ENCODE measurements at regions not wholly inside any gene's neighbourhood (a gene's known extent, or its start where the extent isn't known, plus 50 kb on each side); places are given as distances from the start of the nearest gene placed in this dataset.

GRCh38 chr12:24195063-24195462 lies 245.6 kb upstream of the SOX5 start:
- no peak for ATAC-seq
- DNase-seq (ENCODE audit: low spot score), result no peak

DNA sequence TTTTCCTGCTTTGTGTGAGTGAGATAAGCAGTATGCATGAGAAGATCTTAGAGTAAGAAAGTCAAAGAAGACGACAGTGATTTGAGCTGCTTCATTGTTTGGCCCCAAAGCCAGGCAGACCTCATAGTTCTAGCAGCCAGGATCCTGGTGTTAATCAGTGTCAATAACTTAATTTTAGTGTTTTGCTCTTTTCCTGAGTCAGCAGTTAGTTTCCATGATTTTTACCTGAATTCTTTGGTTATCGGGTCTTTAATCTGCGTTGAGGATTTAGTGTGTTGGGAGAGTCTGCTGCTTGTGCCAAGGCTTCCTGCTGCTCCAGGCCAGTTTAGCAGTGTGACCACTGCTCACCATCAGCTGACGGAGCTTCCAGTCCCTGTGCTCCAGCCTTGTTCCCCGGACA lies 241.6 kb upstream of the SOX5 start:
- no peak for ATAC-seq
- DNase-seq (ENCODE audit: low spot score), result no peak

GRCh38 chr12:24185782-24186181 lies 236.3 kb upstream of the SOX5 start:
- DNase-seq (ENCODE audit: low spot score), result no peak
- no peak for ATAC-seq

DNA sequence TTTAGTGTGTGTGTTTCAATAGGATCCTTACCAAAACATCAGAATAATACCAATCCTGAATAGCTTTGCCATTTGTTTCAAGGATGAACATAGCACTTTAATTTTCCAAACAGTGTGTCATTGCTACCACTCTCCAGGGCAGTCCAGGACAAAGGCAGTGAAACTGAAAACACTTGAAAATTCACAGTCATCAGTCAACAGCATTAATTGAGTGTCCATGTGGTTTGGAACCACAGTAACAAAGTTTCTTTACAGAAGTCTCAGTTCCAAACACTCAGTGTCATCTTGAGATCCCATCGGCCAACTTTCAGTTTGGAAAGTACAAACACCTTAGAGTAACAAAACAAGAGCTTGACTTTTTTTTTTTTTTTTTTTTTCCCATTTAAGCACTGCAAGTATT lies 228.4 kb upstream of the SOX5 start:
- DNase-seq (ENCODE audit: low spot score), result no peak
- no peak for ATAC-seq

GRCh38 chr12:24175929-24176328 lies 226.5 kb upstream of the SOX5 start:
- no peak for DNase-seq (ENCODE audit: low spot score)
- no peak for ATAC-seq

DNA sequence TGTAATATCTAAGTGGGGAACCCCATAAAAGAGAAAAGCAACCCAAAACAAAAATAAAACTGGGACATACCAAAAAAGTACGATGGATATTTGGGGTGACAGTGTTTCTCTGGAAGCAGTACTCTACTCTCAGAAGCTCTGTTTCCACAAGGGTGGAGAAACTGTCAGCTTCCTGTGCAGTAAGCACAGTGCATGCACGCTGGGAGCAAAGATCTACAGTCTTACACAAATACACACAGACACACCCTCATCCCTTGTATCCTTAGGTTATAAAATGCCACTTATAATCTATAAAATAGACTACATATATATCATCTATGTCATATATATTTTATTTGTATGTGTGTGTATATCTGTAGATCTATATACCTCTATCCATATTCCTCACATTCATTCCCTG lies 225.8 kb upstream of the SOX5 start:
- ATAC-seq (no peak), DNase-seq (ENCODE audit: low spot score) (no peak)

DNA sequence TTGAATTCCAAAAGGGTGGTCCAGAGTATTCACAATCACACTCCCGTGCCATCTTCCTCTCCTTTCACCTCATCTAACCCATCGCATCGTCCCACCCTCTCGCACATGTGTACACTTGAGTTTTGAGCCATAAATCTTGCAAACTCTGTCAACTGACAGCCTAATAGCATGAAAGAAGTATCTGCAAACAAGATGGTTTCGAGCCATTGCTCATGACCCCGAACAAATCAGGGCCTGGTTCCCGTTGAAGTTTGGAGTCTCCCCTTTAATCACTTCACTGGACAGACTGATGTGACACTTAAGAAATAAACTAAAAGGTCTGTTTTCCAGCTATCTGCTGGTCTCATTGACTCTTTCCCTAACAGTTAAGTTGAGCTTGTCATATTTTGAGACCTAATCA lies 223.6 kb upstream of the SOX5 start:
- no peak for DNase-seq (ENCODE audit: low spot score)
- ATAC-seq, result no peak

- no peak for DNase-seq (ENCODE audit: low spot score)
- no peak for ATAC-seq
These were observed 223.2 kb upstream of the SOX5 start for GRCh38 chr12:24172773-24173066.

GRCh38 chr12:24172031-24172772 lies 222.7 kb upstream of the SOX5 start:
- no peak for DNase-seq (ENCODE audit: low spot score)
- ATAC-seq, result no peak

GRCh38 chr12:24155042-24155441 lies 205.6 kb upstream of the SOX5 start:
- no peak for ATAC-seq

DNA sequence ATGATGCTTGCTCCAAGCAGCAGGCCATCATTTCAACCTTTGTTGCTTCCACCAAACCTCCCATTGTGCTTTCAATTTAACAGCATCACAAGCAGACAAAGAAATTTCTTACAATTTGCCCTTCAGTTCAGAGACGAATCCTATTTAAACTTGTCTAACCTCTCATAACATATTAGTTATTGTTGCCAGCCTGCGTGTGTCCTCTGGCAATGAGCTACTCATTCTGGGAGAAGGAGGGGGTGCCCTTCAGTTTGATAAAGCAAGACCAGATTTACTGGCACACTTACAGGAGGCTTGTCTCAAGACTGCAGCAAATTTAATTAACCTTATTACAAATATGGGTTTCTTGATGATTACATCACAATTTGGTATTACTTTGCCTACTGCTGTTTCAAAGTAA lies 203.6 kb upstream of the SOX5 start:
- ATAC-seq, result no peak

More at GRCh38 chr12:24155042-24155441, 205.6 kb upstream of the SOX5 start:
- DNase-seq (ENCODE audit: low spot score), result no peak

GRCh38 chr12:24152270-24152669 lies 202.8 kb upstream of the SOX5 start:
- ATAC-seq (no peak), DNase-seq (ENCODE audit: low spot score) (no peak)

More for the DNA sequence above, 203.6 kb upstream of the SOX5 start:
- no peak for DNase-seq (ENCODE audit: low spot score)

DNA sequence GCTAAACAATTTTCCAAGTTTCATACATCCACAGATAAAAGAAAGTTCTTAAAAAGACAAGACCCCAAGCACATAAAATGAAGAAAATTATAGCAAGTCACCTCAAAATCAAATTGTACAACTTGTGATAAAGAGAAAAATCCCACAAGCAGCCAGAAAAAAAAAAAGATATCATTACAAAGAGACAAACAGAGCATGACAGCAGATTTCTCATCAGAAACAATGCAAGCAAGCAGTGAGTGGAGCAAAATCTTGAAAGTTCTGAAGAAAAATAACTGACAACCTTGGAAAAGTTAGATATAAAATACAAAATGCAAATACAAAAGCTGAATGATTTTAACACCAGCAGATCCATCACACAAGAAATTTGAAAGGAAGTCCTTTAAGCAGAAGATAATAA lies 194.5 kb upstream of the SOX5 start:
- ATAC-seq (no peak), DNase-seq (ENCODE audit: low spot score) (no peak)

- DNase-seq (ENCODE audit: low spot score) (no peak), ATAC-seq (no peak)
These were observed 189.6 kb upstream of the SOX5 start for GRCh38 chr12:24139035-24139434.

GRCh38 chr12:24138041-24138440 lies 188.6 kb upstream of the SOX5 start:
- DNase-seq (ENCODE audit: low spot score) (no peak), ATAC-seq (no peak)

GRCh38 chr12:24135158-24135850 lies 185.8 kb upstream of the SOX5 start:
- ATAC-seq (peak; percentile 31), DNase-seq (ENCODE audit: low spot score) (no peak)

GRCh38 chr12:24134092-24134491 lies 184.6 kb upstream of the SOX5 start:
- DNase-seq (ENCODE audit: low spot score) (no peak), ATAC-seq (no peak)

GRCh38 chr12:24133384-24133783 lies 183.9 kb upstream of the SOX5 start:
- ATAC-seq (no peak), DNase-seq (ENCODE audit: low spot score) (no peak)

- DNase-seq (ENCODE audit: low spot score) (no peak), ATAC-seq (no peak)
These were observed 178.7 kb upstream of the SOX5 start for GRCh38 chr12:24127919-24128721.

GRCh38 chr12:24125280-24125679 lies 175.8 kb upstream of the SOX5 start:
- DNase-seq (ENCODE audit: low spot score) (no peak), ATAC-seq (no peak)

GRCh38 chr12:24121911-24122310 lies 172.4 kb upstream of the SOX5 start:
- DNase-seq (ENCODE audit: low spot score), result no peak
- no peak for ATAC-seq

DNA sequence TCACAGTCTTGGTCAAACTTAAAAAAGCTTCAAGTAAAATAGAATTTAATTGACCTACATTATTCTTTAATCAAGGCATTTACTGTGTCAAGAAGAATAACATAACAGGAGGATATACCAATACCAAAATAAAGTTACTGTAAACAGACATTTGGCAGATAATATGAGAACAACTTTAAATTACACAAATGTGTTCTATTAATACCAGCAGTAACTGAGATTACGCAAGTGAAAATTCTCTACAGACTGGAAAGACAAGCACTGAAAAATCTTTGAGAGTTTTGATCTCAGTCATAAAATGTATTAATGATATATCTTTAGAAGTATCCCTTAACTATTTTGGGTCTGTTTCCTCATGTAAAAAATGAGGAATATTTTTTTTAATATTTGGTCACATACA lies 169.2 kb upstream of the SOX5 start:
- peak; percentile 47 for ATAC-seq
- DNase-seq (ENCODE audit: low spot score), result no peak
